Left hindlimb (tissue), 1 donor: ENCODE measurements at regions not wholly inside any gene's neighbourhood (a gene's known extent, or its start where the extent isn't known, plus 50 kb on each side); places are given as distances from the start of the nearest gene placed in this dataset.

Experiments used
- DNase-seq: peaks from one replicate; pipeline ENCODE4 v3.0.0-alpha.2; 2018

DNA sequence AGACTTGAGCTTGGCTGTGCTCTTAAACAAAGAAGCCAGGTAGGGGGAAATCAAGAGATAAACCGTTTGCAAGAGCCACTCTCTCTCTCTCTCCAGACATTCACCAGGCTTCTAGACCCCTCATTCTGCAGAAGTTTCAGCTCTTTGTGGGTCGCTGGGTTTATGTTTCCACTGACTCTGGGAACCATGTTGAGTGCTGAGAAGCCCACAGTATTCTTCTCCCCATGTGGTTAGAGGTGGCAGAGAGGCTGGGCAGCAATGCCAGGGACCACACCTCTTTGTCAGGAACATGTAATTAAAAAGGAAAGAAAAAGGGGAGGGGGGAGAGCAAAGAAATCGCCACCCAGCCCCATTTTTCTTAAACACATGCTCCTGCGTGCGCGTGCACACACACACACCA is 154.8 kb upstream of the SOX9 start:
- DNase-seq, result no peak

DNA sequence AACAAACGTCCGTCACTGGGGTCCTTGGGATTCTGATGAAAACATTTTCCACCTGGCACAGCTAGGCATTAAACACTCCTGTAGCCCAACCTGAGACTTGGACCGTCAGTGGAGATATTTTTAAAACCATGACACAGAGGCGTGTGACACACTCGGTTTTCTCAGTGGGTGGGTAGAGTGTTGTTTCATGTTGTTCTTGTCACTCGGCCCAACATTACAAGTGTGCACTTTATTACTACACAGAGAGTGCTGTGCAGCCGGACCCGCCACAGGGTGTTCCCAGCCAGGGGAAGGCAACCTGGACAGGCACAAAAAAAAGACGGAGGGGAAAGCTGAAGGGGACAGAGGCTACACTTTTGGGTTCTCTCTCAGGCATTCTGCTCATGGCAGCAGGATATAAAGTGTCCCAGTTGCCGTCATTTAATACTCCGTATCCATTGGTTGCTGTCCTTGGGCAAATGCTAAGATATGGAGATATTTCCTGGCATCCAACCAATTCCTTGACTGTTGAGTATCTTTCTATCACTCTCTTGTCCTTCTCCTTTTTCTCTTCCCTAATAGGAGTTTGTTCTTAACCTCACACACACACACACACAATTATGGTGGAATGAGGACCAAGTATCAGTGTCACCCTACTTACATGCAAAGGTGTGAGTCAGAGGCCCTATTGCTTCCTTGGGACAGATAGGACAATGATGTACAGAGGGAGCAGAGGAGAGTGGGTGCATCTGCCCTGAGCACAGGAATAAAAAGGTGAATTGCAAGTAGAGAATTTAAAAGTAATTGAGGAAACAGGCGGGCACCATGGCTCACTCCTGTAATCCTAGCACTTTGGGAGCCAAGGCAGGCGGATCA is 154.1 kb upstream of the SOX9 start:
- DNase-seq, result peak; percentile 56

DNA sequence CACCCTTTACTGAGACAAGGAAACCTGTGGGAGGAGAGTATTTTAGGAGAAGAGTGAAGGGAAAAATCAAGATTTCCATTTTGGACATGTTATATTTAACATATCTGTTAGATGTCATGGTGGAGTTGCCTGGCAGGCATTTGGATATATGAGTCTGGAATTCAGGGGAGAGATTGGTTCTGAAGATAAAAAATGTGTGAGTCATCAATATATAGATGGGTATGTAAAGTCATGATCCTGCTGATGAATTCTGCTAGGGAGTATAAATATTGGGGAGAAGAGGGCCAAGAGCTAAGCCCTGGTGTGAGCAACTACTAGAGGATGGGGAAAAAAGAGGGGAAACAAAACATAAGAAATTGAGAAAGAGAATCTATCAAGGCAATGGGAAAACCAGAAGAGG is 151.3 kb upstream of the SOX9 start:
- no peak for DNase-seq

DNA sequence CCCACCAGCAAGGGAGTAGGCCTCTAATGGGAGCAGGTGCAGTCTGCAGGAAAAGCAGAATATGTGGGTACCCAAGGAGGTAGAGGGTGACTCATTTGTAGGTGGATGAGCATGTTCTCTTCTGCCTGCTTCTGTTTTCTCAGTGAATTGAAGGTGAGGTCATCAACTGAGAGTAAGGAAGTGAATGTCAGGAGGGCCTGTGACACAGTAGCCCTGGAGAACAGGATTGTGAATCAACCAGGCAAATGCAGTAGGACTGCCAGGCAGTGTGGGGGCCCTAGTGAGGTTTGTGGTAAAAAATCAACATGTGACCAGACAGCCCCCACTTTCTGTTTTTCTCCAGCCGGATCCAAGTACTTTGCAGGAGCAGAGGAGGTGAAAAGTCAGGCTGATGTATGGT is 150.5 kb upstream of the SOX9 start:
- DNase-seq, result no peak

DNA sequence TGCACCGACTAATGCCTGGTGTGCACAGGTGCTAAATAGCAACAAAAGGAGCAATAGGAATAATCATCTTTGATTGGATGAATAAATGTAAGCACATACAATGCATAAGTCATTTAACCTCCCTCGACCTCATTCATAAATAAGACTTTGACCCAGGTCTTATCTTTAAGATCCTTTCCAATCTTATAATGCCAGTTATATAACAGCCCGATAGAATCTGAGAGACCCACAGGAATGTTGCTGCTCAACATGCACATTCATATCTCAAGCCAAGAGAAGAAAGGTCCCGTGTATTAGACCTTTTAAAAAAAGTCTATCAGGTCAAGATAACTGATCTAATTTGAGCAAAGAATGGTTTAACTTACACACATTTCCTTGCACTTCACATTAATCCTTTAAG is 146.8 kb upstream of the SOX9 start:
- no peak for DNase-seq

DNA sequence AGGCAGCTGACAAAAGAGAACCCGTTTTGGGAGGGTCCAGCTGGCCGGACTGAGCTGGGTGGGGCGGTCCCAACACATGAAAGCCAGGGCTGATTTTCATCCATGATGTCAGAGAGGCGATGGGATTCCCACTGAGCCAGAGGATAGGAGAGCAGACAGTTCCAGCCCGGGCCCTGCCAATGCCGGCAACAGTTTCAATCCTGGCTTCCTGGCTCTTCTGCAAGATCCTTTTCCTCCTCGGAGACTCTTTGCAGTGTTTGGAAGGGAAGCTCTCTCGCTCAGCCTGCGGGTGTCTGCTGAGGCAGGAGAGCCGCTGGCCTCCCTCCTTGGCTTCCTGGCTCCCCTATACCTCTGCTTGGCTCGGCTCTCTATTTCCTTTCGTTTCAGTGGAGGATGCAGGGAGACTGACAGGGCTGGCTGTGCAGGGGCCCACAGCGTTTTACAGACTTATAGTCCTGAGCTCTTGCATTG is 145.5 kb upstream of the SOX9 start:
- DNase-seq, result peak; percentile 93

DNA sequence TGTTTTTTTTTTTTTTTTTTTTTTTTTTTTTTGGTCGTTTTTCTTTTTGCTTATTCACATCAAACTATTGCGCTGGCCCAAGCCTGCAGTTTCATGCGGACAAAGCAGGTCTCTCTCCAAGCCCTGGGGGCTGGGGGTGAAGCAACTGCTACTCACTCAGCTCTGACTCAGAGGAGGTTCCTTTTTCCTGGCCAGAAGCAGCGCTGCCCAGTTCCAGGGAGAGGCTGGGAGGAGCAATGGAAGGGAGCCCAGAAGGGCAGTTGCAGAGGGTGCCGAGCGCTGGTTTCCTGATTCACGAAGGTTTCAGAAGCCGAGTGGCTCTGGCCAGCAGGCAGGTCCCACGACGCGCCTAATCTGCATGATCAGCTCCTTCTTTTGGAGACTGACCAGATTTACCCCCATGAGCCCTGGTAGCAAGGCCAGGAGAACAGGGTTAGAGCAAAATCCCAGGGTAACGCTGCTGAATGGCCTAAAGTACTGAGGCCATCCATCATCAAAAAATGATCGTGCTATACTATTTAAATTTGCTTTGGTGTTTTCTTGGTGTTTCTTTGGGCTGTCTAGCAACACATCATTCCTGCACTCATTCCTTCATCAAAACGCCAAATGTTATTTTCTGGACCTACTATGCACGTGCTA is 144.7 kb upstream of the SOX9 start:
- peak; percentile 89 for DNase-seq

DNA sequence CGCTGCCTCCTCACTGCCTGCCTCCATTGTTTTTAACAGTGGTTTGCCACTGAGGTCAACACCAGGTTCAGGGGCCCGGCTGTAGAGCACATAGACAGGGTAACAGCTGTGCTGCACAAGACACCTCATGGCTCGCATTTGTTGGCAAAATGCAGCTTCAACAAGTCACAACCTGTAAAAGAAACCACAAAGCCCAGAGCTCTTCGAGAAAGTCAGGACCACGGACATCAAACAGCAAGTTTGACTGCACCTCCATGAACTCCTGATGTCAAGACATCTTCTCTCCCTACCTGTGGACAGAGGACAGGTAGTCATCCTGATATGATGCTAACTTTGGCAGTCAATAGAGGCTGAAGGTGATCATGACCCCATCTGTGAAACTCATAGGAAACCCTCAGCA is 142.4 kb upstream of the SOX9 start:
- DNase-seq, result no peak

DNA sequence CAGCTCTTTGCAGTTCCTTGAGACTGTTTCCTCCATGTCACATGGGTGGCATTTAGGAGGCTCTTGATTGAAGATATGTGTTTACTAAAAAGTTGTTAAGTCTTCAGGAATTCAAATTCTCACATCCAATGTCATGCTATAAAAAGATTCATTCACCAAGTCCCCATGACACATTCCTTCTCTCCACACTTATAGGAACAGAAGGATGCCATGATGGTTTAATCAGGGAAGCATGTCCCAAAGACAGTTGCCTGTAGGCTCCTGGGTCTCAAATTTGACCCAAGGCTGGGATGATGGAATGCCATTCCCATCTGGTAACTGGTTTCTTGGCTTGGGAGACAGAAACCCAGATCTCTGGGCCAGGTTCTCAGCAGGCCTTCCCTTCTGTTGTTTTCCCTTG is 140.6 kb upstream of the SOX9 start:
- no peak for DNase-seq

DNA sequence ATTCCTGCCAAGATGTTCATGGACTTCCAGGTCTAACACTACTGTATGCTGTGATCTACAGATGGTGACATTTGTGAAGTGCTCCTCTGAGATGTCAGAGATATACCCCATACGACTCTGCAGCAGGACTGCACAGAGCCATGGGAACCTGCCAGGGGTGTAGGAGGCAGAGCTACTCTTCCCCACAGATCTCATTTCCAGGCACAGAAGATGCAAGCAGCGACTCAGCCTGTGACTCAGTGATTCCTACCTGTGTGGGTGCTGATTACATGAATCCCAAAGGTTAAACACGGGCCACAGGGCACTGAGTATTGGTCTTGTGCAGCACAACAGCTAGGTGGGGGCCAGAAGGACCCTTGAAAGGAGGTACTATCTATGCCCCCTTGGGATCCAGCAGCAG is 137.0 kb upstream of the SOX9 start:
- DNase-seq, result no peak

DNA sequence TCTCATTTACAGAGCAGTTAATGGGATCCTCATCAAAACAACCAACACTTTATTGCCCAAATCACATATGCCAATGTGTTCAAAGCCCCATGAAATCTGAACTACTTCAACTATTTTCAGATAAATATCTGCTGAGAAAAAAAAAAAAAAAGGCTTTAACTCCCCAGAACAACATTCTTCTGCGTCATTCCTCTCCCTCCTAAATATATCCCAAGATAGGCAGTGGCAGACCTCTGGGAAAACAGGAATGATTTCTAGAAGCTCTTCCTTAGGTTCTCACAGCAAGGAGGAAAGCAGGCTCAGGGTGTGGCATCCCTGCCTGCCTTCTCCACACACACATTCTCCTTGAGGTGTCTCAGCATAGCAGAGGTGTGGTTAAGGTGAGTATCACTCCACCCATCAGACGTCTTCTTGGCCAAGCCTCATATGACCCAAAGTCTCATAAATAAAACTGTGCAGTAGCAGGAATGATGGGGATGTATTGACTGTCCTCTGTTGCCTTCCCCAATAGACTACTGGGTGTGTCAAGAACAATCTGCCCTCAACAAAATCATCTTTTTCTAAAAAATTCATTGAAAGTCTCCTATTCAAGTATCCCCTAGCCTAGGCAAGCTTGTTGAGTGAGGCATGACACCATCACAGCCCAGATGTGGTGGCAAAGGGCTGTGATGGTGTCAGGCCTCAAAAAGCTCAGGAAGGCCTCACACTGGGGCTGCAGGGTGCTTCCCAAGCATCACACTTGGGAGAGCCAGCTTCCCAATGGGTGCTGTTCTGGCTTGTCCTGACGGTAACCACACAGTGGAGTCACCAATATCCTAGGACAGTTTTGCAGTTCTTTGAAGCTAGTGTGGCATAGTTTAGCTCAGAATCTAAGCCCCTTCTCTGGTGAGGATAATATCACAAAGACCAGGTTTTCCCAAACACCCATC is 135.4 kb upstream of the SOX9 start:
- no peak for DNase-seq

DNA sequence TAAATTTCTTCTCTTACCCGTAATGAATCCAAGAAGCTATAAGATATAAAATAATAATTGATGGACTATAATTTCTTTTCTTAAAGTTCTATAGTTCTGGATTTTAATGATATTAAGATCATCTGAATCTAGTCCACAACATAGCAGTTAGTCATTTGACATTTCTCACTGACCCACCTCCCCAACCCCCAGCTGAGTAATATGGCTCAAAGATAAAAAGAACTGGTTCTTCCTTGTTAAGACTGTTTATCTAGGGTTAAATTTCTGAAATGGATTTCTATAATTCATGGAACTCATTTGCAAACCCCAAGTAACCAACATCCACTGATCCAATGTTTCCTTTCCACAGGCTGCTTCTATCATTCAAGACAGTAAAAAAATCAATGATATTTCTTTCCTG is 133.9 kb upstream of the SOX9 start:
- no peak for DNase-seq

DNA sequence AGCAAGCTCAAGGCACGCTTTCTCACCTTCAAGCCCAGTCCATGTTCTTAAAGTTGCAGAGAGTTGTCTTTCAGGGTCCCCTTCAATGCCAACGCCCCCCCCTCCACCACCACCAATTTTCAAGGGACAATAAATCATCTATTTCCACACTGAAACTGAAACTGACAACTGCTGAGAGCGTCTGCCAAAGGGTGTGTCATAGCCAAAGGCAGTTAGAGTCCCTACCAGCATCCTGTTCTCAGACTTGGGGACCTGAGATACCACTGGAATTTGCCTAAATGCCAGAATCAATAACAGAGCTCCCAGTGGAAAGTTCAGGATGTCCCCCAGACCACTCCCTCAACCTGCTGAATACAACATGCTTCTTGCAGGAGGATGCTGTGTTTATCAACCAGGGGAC is 133.2 kb upstream of the SOX9 start:
- DNase-seq, result no peak

DNA sequence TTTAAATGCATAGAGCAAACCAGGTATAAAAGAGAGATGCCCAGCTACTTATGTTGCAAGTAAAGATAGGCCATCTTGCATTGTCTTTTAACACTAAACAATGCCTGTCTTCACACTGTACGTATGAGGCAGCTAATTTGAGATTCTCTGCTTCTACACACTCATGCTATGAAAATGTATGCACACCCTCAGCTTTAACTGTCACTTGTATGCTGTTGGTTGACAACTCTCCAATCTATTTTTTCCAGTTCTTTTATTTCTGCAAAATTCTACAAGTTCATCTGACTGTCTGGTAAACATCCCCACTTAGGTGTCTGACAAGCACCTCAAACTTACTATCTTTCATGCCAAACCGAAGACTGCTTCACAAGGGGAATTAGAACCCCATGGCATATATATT is 131.7 kb upstream of the SOX9 start:
- DNase-seq, result no peak

DNA sequence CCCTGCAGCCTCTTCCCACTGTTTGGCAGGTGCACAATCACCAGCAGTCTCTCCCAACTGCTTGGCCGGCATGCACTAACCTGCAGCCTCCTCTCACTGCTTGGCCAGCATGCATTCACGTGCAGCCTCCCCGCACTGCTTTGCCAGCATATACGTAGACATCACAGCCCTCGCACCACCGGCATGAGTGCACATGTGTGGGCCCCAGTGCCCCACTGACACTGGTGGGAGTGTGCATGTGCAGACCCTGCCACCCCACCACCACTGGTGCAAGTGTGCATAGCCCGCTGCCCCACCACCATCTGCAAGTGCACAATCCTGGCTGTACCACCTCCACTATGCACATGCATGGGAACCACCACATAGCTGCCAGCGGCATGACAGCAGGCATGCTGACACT is 127.5 kb upstream of the SOX9 start:
- no peak for DNase-seq

DNA sequence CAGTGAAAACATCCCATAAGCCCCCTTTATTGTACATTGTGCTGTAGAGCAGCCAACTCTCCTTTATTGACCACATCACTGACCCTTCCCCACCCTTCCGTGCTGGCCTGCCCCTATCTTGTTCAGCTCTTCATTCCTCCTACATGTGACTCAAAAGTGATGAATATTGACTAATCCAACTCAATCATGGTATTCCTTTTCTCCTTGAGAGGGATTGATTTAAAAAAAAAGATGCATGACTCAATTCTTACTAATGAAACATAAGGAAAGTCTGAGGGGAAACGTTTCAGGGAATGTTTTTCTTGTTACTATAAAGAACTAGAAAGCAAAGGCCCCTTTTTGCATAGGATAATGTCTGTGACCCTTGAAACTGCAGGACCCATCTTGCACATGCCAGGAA is 125.2 kb upstream of the SOX9 start:
- no peak for DNase-seq

DNA sequence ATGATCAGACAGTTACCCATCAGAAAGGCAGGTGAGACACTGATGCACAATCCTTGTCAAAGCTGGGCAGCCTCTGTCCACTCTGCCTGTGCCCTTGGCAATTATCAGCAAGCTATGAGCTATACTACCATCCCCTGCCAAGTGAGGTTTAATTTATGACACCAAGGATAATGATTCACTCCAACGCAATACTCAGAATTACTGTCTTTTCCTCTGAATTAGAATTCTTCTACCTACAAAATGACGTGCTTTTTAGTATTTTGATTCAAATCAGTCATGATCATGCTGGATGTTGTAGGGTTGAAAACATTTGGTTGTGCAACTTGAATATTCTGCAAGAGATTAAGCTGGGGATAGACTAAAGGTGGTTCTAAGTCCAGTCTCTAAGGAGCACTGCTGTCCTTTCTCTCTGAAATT is 116.8 kb upstream of the SOX9 start:
- no peak for DNase-seq

DNA sequence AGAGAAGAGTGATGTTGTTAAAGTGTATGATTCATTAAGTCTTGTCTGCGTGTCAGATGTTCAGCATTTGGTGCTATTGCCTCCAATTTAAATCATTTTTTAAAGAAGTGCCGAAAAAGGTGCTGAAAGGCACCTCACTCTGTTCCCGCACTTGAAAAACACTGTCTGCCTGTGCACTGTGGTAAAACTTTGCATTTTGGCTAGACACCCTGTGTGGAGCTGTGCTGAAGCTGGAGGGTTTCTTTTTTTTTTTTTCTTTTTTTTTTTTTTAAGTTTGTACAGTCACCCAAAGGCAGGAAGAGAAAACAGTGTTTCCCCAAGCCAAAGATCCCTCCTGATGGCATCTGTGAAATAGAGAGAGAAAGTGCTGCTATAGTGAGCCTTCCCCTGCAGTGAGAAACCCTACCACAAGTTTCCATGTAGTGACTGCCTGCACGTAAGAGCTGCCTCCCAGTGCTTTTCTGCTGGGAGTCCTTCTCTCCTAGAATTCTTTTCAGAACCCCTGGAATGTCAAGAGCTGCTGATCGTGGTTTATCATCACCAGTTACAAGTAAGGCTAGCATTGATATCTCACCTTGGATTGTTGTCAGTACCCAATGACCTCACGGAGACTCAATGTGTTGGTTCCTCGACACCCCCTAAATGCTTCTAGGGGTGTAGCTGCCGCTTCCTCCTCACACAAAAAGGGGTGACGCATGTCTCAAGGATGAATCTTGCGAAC is 116.0 kb upstream of the SOX9 start:
- DNase-seq, result peak; percentile 39

DNA sequence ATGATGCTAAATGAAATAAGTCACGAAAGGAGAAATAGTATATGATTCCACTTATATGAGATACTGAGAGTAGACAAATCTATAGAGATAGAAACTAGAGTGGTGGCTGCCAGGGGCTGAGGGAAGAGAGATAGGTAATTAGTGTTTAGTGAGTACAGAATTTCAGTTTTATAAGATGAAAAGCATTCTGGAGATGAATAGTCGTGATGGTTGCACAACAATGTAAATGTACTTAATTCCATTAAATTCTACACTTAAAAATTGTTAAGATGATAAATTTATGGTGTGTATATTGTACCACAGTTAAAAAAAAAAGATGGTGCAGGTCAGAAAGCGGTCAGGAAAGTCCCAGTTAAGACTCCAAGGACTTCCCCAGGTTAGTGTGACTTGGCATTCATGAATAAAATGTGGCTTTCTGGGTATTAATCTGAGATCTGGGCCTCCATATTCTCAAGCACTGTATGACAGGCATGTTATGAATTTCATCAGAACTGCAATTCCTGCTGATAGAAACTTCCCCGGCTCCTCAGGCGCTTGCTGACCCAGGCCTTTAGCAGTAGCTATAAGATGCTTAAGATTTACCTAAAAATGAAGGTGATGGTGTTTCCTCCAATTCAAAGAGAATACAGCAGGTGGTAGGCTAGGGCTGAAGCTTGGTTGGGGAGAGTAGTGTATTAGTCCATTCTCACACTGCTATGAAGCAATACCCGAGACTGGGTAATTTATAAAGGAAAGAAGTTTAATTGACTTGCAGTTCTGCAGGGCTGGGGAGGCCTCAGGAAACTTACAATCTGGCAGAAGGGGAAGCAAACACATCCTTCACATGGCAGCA is 115.3 kb upstream of the SOX9 start:
- DNase-seq, result no peak

DNA sequence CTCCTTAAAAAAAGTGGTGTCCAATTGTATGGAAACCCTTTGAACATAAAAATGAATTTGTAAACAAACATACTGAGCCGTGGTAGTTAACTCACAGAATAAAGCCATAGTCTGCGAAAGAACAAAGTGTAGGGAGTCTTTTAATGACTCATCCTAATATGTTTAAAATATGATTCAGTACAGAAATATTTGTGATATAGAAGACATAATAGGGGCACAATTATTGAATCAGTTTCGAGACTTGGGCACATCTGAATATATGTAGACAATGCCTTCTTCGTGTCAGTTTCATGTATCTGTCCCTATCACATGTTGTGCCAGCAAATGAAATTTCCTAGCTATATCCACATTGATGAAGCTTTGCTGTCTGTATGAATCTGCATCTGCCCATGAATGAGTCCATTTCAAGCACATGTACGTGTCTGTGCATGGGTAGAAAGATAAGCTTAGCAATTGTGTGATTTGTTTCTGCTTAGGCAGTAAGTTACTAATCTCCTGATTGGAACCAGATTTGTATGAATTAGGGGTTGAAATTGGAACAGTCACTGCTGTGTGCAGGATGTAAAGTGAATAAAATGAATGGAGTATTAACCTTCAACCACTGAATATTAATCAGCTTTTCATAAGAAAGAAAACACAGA is 112.5 kb upstream of the SOX9 start:
- no peak for DNase-seq

DNA sequence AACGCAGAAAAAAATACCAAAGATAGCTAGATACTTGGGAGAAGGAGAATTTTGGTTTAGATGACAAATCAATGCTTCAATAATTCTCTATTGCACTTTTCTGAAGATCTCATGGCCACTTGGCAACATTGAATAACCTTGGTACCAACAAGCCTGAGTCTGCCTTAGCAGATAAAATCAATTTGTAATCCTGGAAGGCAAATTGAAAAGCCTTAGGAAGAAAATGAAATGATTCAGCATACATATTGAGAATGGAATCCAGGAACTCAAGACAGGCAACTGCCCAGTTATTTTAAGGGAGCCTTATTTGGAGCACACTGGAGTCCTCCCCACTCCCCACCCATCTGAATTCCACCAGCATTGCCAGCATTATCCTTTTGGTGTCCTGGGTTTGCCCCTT is 109.3 kb upstream of the SOX9 start:
- DNase-seq, result no peak
